CD14-positive monocyte (primary cell): ENCODE measurements at regions not wholly inside any gene's neighbourhood (a gene's known extent, or its start where the extent isn't known, plus 50 kb on each side); places are given as distances from the start of the nearest gene placed in this dataset.

Experiments used
- DNase-seq, 3 donors: peaks; one replicate each; pipeline ENCODE4 v3.0.0-alpha.2; 2011 to 2022
- H2AFZ ChIP-seq: 2 replicates; pipeline ENCODE4 v1.6.0; 2012; ENCODE audit warnings: mild to moderate bottlenecking, low read depth, low read length, inconsistent platforms; ENCODE audit not compliant: insufficient read depth, poor library complexity, severe bottlenecking
- H3K27ac ChIP-seq, 2 donors: 1 replicate in 1 of 2; 2 replicates in 1 of 2; pipeline ENCODE4 v1.5.1; 2012 to 2013; ENCODE audit warnings: low read length in 2 of 2, control low read depth in 1 of 2, inconsistent platforms in 1 of 2, low read depth in 1 of 2, mild to moderate bottlenecking in 1 of 2
- H3K27me3 ChIP-seq, 2 donors: one replicate each; pipeline versions ENCODE4 v1.6.0 to v1.6.1; 2011 to 2013; ENCODE audit warnings: low read length in 2 of 2; ENCODE audit not compliant: control insufficient read depth in 2 of 2, insufficient read depth in 2 of 2
- H3K36me3 ChIP-seq, 2 donors: replicated peaks in 1 of 2; 1 replicate in 1 of 2; 2 replicates in 1 of 2; pipeline versions ENCODE4 v1.5.1 to v1.6.1; 2012 to 2013; ENCODE audit warnings: low read length in 2 of 2, control low read depth in 1 of 2, inconsistent platforms in 1 of 2, mild to moderate bottlenecking in 1 of 2; ENCODE audit not compliant: insufficient read depth in 2 of 2, control insufficient read depth in 1 of 2
- H3K4me1 ChIP-seq, 2 donors: 1 replicate in 1 of 2; 2 replicates in 1 of 2; pipeline versions ENCODE4 v1.5.1 to v1.6.1; 2012 to 2013; ENCODE audit warnings: low read length in 2 of 2, control low read depth in 1 of 2, inconsistent platforms in 1 of 2, mild to moderate bottlenecking in 1 of 2, moderate library complexity in 1 of 2; ENCODE audit not compliant: insufficient read depth in 2 of 2, control insufficient read depth in 1 of 2
- H3K4me2 ChIP-seq: replicated peaks from 2 replicates; pipeline ENCODE3; 2012; ENCODE audit warnings: low read length, moderate library complexity, mild to moderate bottlenecking; ENCODE audit not compliant: poor library complexity, severe bottlenecking; ENCODE audit errors: extremely low read depth
- H3K4me3 ChIP-seq, 3 experiments: fragments of 200-600 bp in 1 of 3; sonication (generic) in 1 of 3; replicated peaks in 1 of 3; 1 replicate in 2 of 3; 2 replicates in 1 of 3; pipeline ENCODE4 v1.5.1; 2011 to 2013; ENCODE audit warnings: low read length in 3 of 3, mild to moderate bottlenecking in 3 of 3, control low read depth in 2 of 3, low read depth in 2 of 3, inconsistent platforms in 1 of 3, moderate library complexity in 1 of 3
- H3K79me2 ChIP-seq: 2 replicates; pipeline ENCODE4 v1.6.0; 2012; ENCODE audit warnings: mild to moderate bottlenecking, control low read depth, inconsistent platforms, low read length, moderate library complexity; ENCODE audit not compliant: insufficient read depth
- H3K9ac ChIP-seq: 2 replicates; pipeline ENCODE4 v1.6.0; 2017; ENCODE audit warnings: low read length, mild to moderate bottlenecking; ENCODE audit not compliant: insufficient read depth, poor library complexity, severe bottlenecking
- H3K9me3 ChIP-seq, 2 donors: replicated peaks in 1 of 2; 1 replicate in 1 of 2; 2 replicates in 1 of 2; pipeline versions ENCODE4 v1.5.1 to v1.6.1; 2012 to 2013; ENCODE audit warnings: low read length in 2 of 2, control low read depth in 1 of 2; ENCODE audit not compliant: control insufficient read depth in 1 of 2, insufficient read depth in 1 of 2
- H4K20me1 ChIP-seq: 2 replicates; pipeline ENCODE4 v1.6.0; 2012; ENCODE audit warnings: mild to moderate bottlenecking, low read length, control low read depth, moderate library complexity; ENCODE audit not compliant: insufficient read depth
- H3K27ac Mint-ChIP-seq, 7 donors: one replicate each; pipeline ENCODE4 v1.8.0; 2020; ENCODE audit warnings: mild to moderate bottlenecking in 7 of 7, mixed read lengths in 7 of 7, moderate library complexity in 6 of 7, inconsistent platforms in 2 of 7
- H3K27me3 Mint-ChIP-seq, 3 donors: one replicate each; pipeline ENCODE4 v1.8.0; 2021 to 2022; ENCODE audit warnings: low read depth in 3 of 3, mild to moderate bottlenecking in 3 of 3, mixed read lengths in 3 of 3, moderate library complexity in 3 of 3, inconsistent platforms in 1 of 3
- H3K36me3 Mint-ChIP-seq, 2 donors: one replicate each; pipeline ENCODE4 v1.8.0; 2020; ENCODE audit warnings: mixed read lengths in 2 of 2, inconsistent platforms in 1 of 2, mild to moderate bottlenecking in 1 of 2
- H3K4me1 Mint-ChIP-seq: one replicate; pipeline ENCODE4 v1.8.0; 2020; ENCODE audit warnings: mild to moderate bottlenecking, mixed read lengths
- H3K4me3 Mint-ChIP-seq, 2 donors: one replicate each; pipeline ENCODE4 v1.8.0; 2020; ENCODE audit warnings: mild to moderate bottlenecking in 2 of 2, mixed read lengths in 2 of 2, moderate library complexity in 1 of 2
- H3K9me3 Mint-ChIP-seq, 7 donors: one replicate each; pipeline ENCODE4 v1.8.0; 2020 to 2022; ENCODE audit warnings: mixed read lengths in 7 of 7, mild to moderate bottlenecking in 6 of 7, moderate library complexity in 6 of 7, inconsistent platforms in 2 of 7
- WGBS: methylation state at CpG from one replicate; pipeline ENCODE4 v1.1.5; 2013; ENCODE audit warnings: missing lambda C conversion rate; ENCODE audit not compliant: insufficient coverage; 5-methylcytosine and 5-hydroxymethylcytosine counted together
- intact Hi-C, 2 donors: fragments of 100-400 bp; cut with micrococcal nuclease; formaldehyde crosslinking; loops; one replicate each; pipeline versions ENCODE4 v1.15.0 to v1.15.1; 2023
- TF ChIP-seq, protein P1 (sequence below): fragments of 200-600 bp; IDR thresholded peaks from one replicate; pipeline ENCODE4 v1.8.0; 2022; ENCODE audit warnings: antibody characterized with exemption, mild to moderate bottlenecking

DNA sequence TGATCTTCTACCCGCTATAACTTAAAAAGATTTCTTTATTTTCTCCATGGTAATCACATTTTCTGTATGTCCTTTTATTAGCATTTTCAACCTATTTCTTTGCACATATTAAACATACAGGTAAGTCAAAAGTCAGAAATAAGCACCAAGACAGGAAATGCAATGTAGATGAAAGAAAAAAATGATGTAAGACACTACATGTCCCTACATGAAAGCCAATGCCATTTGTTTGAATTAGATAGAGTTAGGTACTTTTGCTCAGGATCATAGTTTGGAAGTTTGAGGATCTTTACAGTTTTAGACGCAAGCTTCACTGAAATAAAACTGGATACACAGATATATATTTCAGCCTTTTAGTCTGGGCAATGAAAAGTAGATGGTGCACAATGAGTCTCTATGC is 453.1 kb upstream of the MEF2C start:
- no peak overlapping the region for H3K9ac ChIP-seq
- H3K4me3 ChIP-seq, result no peak overlapping the region
- TF ChIP-seq, protein P1, sequence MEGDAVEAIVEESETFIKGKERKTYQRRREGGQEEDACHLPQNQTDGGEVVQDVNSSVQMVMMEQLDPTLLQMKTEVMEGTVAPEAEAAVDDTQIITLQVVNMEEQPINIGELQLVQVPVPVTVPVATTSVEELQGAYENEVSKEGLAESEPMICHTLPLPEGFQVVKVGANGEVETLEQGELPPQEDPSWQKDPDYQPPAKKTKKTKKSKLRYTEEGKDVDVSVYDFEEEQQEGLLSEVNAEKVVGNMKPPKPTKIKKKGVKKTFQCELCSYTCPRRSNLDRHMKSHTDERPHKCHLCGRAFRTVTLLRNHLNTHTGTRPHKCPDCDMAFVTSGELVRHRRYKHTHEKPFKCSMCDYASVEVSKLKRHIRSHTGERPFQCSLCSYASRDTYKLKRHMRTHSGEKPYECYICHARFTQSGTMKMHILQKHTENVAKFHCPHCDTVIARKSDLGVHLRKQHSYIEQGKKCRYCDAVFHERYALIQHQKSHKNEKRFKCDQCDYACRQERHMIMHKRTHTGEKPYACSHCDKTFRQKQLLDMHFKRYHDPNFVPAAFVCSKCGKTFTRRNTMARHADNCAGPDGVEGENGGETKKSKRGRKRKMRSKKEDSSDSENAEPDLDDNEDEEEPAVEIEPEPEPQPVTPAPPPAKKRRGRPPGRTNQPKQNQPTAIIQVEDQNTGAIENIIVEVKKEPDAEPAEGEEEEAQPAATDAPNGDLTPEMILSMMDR, result no peak
- WGBS, result no CpG with 5 or more reads among the region's 2 CpGs
- no peaks in the 10 kb centered on the region for H3K36me3 ChIP-seq
- H3K27me3 ChIP-seq, result no peaks in the 10 kb centered on the region
- no peak overlapping the region for H3K4me2 ChIP-seq
- H3K27ac Mint-ChIP-seq, result no peak overlapping the region
- no peaks in the 10 kb centered on the region for H3K4me1 ChIP-seq
- H3K27ac ChIP-seq, result no peak overlapping the region
- no peaks in the 10 kb centered on the region for H3K79me2 ChIP-seq
- H4K20me1 ChIP-seq, result no peaks in the 10 kb centered on the region
- DNase-seq, result no peak
- intact Hi-C loops, result no loop called here
- no peaks in the 10 kb centered on the region for H3K36me3 Mint-ChIP-seq
- H3K4me3 Mint-ChIP-seq, result no peak overlapping the region
- H3K4me1 Mint-ChIP-seq, result peaks cover 9% of the 10 kb centered on the region
- H2AFZ ChIP-seq, result no peak overlapping the region
- peaks cover 0 to 4% (median 0%) of the 10 kb centered on the region in 7 donors for H3K9me3 Mint-ChIP-seq
- no peaks in the 10 kb centered on the region for H3K27me3 Mint-ChIP-seq
- no peaks in the 10 kb centered on the region for H3K9me3 ChIP-seq

DNA sequence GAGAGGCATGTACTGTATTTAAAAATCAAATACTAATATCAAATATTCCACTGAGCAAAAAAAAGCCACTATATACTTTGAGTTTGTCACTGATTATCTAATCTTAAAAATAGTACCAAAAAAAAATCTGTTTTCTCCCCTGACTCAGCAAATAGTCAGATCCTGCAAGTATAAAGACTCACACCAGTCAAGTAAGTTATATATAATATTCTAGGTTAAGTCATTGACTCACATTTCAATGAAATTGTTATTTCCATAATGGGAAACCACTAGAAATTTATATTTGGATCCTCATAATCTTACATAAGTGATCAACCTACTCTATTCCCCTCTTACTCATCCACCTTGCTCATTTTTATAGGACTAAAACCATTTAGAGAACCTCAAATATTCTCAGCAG is 447.2 kb upstream of the MEF2C start:
- no peaks in the 10 kb centered on the region for H3K36me3 ChIP-seq
- Mint-ChIP-seq H3K27ac (no peak overlapping the region), H3K36me3 (peaks cover 0 to 1% of the 10 kb centered on the region in 2 donors), H3K4me3 (no peak overlapping the region), H3K9me3 (peaks cover 2 to 8% (median 5%) of the 10 kb centered on the region in 7 donors), H3K27me3 (no peaks in the 10 kb centered on the region), H3K4me1 (peaks cover 13% of the 10 kb centered on the region)
- no peak overlapping the region for H3K4me3 ChIP-seq
- H3K4me2 ChIP-seq, result no peak overlapping the region
- intact Hi-C loops, result no loop called here
- H3K27me3 ChIP-seq, result no peaks in the 10 kb centered on the region
- no peaks in the 10 kb centered on the region for H3K9me3 ChIP-seq
- no peaks in the 10 kb centered on the region for H3K79me2 ChIP-seq
- H3K27ac ChIP-seq, result no peak overlapping the region
- H3K9ac ChIP-seq, result no peak overlapping the region
- H3K4me1 ChIP-seq, result peaks cover 0 to under 1% of the 10 kb centered on the region in 2 donors
- H2AFZ ChIP-seq, result no peak overlapping the region
- no peaks in the 10 kb centered on the region for H4K20me1 ChIP-seq
- no peak for DNase-seq
- TF ChIP-seq, protein P1, result no peak
